Cardiac muscle cell (in vitro differentiated cells and primary cell): ENCODE measurements at regions not wholly inside any gene's neighbourhood (a gene's known extent, or its start where the extent isn't known, plus 50 kb on each side); places are given as distances from the start of the nearest gene placed in this dataset.

Experiments
- DNase-seq, 2 donors: peaks; one replicate each; pipeline versions ENCODE4 v3.0.0 to v3.0.0-alpha.2; 2010 to 2017; ENCODE audit warnings: low read depth in 1 of 2, low spot score in 1 of 2
- H3K27ac ChIP-seq: fragments of 200-600 bp; sonication (generic); 2 replicates; pipeline ENCODE4 v1.5.1; 2016
- H3K27me3 ChIP-seq: fragments of 200-600 bp; sonication (generic); 2 replicates; pipeline ENCODE4 v1.6.0; 2016; ENCODE audit warnings: control low read depth
- H3K36me3 ChIP-seq: fragments of 200-600 bp; sonication (generic); 2 replicates; pipeline ENCODE4 v1.5.1; 2016; ENCODE audit warnings: control low read depth
- H3K4me1 ChIP-seq: fragments of 200-600 bp; sonication (generic); 2 replicates; pipeline ENCODE4 v1.8.1; 2017; ENCODE audit warnings: low read depth, mild to moderate bottlenecking, mixed run types
- H3K4me3 ChIP-seq: fragments of 200-600 bp; sonication (generic); 2 replicates; pipeline ENCODE4 v1.5.1; 2016; ENCODE audit warnings: mild to moderate bottlenecking
- H3K9me3 ChIP-seq: fragments of 200-600 bp; sonication (generic); 2 replicates; pipeline ENCODE4 v1.5.1; 2017; ENCODE audit warnings: low read depth, mild to moderate bottlenecking, control low read depth
- CTCF ChIP-seq: IDR thresholded peaks from 2 replicates; pipeline ENCODE4 v1.5.1; 2012; ENCODE audit warnings: low read depth, mild to moderate bottlenecking, low read length

DNA sequence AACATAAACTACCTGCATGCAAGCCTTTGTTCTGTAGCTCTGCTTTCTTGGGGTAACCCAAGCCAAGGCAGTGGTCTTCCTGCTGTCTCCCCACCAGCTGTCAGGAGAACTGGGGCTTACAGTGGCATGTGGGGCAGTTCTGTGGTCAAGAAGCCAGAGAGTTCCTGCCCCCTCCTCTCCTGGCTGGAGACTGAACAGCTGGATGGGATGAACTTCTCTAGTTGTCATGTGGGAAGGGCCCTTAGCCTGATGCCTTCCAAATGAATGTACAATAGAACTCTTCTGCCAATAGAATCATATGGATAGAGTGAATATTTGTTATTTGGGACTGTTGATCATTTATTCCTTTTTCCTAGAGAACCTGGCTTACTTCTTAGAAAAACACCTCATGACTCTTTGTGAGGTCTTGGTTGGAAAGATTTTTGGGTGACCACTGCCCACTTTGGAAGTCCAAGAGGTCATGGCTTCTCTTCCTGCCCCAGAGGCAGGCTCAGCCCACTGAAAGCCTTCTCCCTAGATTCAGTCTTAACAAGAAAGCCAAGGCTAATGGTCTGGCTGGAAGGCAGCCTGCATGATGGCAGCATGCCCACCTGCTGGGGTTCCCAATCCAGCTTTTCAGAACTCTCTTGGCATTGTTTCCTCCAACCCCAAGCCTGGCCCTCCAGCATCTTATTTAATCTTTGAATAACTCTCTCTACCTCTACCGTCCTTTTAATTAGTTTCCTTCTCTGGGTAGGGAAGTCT lies 462.9 kb upstream of the PROK2 start:
- no peaks in the 10 kb centered on the region for H3K9me3 ChIP-seq
- no peak for TF ChIP-seq CTCF
- DNase-seq, result no peak
- H3K4me3 ChIP-seq, result no peak overlapping the region
- no peaks in the 10 kb centered on the region for H3K27me3 ChIP-seq
- H3K36me3 ChIP-seq, result no peaks in the 10 kb centered on the region
- H3K27ac ChIP-seq, result no peak overlapping the region
- no peaks in the 10 kb centered on the region for H3K4me1 ChIP-seq

- Histone ChIP-seq H3K4me3 (no peak overlapping the region), H3K4me1 (no peaks in the 10 kb centered on the region), H3K9me3 (no peaks in the 10 kb centered on the region), H3K27me3 (no peaks in the 10 kb centered on the region), H3K27ac (no peak overlapping the region), H3K36me3 (no peaks in the 10 kb centered on the region)
- no peak for TF ChIP-seq CTCF
- no peak for DNase-seq
Measured at GRCh38 chr3:72247126-72247525, 462.2 kb upstream of the PROK2 start.

GRCh38 chr3:72246685-72247084 lies 461.7 kb upstream of the PROK2 start:
- H3K27me3 ChIP-seq, result no peaks in the 10 kb centered on the region
- no peak for DNase-seq
- H3K9me3 ChIP-seq, result no peaks in the 10 kb centered on the region
- no peak for TF ChIP-seq CTCF
- no peaks in the 10 kb centered on the region for H3K36me3 ChIP-seq
- no peaks in the 10 kb centered on the region for H3K4me1 ChIP-seq
- H3K27ac ChIP-seq, result no peak overlapping the region
- H3K4me3 ChIP-seq, result no peak overlapping the region

DNA sequence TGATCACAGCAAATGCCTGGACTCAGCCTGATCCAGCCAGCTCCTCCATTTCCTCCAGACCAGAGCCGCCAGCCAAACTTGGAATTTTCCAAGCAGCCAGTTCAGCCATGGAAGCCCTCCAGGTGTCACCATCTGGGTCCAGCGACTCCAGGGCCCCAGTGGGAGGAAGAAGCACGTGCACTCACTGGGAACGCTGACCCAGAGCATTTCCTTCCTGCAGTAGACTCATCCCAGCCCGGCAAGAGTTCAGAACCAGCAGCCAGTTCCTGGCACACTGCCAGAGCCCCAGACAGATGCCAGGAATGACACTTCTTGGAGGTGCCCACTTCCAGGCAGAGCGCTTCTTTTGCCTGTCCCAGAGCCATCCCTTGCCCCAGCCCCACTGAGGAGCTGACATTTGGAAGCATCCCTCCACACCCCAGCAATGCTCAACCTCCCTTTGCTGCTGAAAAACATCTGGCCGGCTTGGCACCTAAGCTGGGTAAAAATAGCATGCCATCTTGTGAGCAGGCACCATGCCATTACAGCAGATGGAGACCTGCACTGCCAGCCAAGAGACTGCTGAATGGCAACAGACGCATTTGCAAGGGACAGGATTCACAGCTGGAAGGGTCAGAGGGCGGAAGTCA lies 460.3 kb upstream of the PROK2 start:
- no peaks in the 10 kb centered on the region for H3K27me3 ChIP-seq
- H3K4me3 ChIP-seq, result no peak overlapping the region
- no peaks in the 10 kb centered on the region for H3K4me1 ChIP-seq
- H3K9me3 ChIP-seq, result no peaks in the 10 kb centered on the region
- H3K27ac ChIP-seq, result no peak overlapping the region
- H3K36me3 ChIP-seq, result no peaks in the 10 kb centered on the region
- TF ChIP-seq CTCF, result no peak
- DNase-seq, result peak in 1 of 2 donors; percentile 29

DNA sequence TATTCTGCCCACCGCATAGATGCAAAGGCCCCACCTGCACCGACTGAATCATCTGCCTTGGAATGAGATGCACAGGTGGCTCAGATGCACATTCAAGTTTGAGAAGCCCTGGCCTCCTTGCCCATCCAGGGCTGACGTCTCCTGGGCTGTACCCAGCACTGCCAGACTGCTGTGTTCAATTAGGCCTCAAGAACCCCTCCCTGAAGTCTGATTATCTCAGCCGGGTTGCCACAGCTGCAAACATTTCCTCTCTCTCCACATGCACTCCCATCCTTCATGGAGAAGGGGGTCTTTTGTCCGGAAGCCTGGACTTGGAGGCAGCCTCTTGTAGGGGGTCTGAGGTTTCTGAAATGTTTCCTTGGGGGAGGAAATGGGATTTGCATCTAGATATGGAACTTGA lies 459.4 kb upstream of the PROK2 start:
- no peaks in the 10 kb centered on the region for H3K9me3 ChIP-seq
- no peak overlapping the region for H3K4me3 ChIP-seq
- no peak for DNase-seq
- no peaks in the 10 kb centered on the region for H3K27me3 ChIP-seq
- no peak for TF ChIP-seq CTCF
- no peaks in the 10 kb centered on the region for H3K4me1 ChIP-seq
- no peaks in the 10 kb centered on the region for H3K36me3 ChIP-seq
- no peak overlapping the region for H3K27ac ChIP-seq
